IMR-90 (cell line): ENCODE measurements at regions not wholly inside any gene's neighbourhood (a gene's known extent, or its start where the extent isn't known, plus 50 kb on each side); places are given as distances from the start of the nearest gene placed in this dataset.

Source experiments
- ATAC-seq: fragments of 200-7000 bp; cut with Tn5 transposase; 2 replicates; pipeline ENCODE4 v1.9.1; 2020; ENCODE audit warnings: low read depth, mild to moderate bottlenecking, moderate library complexity
- BruUV-seq: library from RNA; stranded (reverse); fragments of 400-500 nt; replicated peaks from 2 replicates; lab custom pipeline; 2021; lab: Mats Ljungman, UMichigan
- CTCF ChIA-PET: fragments of 300-600 bp; formaldehyde crosslinking; extraction: SDS; loops from one replicate; lab custom pipeline; 2021; ENCODE audit warnings: antibody characterized with exemption; lab: Yijun Ruan, JAX
- POLR2A ChIA-PET: fragments of 300-600 bp; sonication (Branson Sonifier 250); formaldehyde crosslinking; loops from one replicate; lab custom pipeline; 2022; ENCODE audit warnings: antibody characterized with exemption; ENCODE audit not compliant: unreplicated experiment; lab: Charles Lee
- DNase-seq: peaks from one replicate; pipeline ENCODE4 v3.0.0; 2013
- H2AFZ ChIP-seq: replicated peaks from 2 replicates; pipeline ENCODE3; 2013; ENCODE audit warnings: low read length, mild to moderate bottlenecking; ENCODE audit not compliant: poor library complexity
- H2AK5ac ChIP-seq: 2 replicates; pipeline ENCODE4 v1.6.1; 2013; ENCODE audit warnings: low read depth, low read length, inconsistent platforms
- H2AK9ac ChIP-seq: replicated peaks from 2 replicates; pipeline ENCODE3; 2013; ENCODE audit warnings: mild to moderate bottlenecking, low read depth, low read length, moderate library complexity; ENCODE audit not compliant: poor library complexity
- H2BK120ac ChIP-seq: 2 replicates; pipeline ENCODE4 v1.6.1; 2013; ENCODE audit warnings: low read depth, low read length, inconsistent platforms
- H2BK15ac ChIP-seq: 3 replicates; pipeline ENCODE4 v1.6.1; 2013; ENCODE audit warnings: low read depth, low read length, inconsistent platforms
- H2BK20ac ChIP-seq: 2 replicates; pipeline ENCODE4 v1.6.1; 2013; ENCODE audit warnings: low read depth, mild to moderate bottlenecking, inconsistent platforms, low read length, moderate library complexity
- H2BK5ac ChIP-seq: 2 replicates; pipeline ENCODE4 v1.6.1; 2013; ENCODE audit warnings: mild to moderate bottlenecking, low read depth, low read length, inconsistent platforms; ENCODE audit not compliant: poor library complexity, severe bottlenecking
- H3K14ac ChIP-seq: replicated peaks from 2 replicates; pipeline ENCODE4 v1.6.1; 2013; ENCODE audit warnings: low read depth, low read length, inconsistent platforms
- H3K18ac ChIP-seq: 2 replicates; pipeline ENCODE4 v1.6.1; 2013; ENCODE audit warnings: low read depth, low read length, control low read depth
- H3K23ac ChIP-seq: 2 replicates; pipeline ENCODE4 v1.6.1; 2013; ENCODE audit warnings: low read depth, low read length, inconsistent platforms
- H3K27ac ChIP-seq: 2 replicates; pipeline ENCODE4 v1.5.1; 2013; ENCODE audit warnings: mild to moderate bottlenecking, control low read depth, low read length; ENCODE audit not compliant: insufficient read depth
- H3K27me3 ChIP-seq: 2 replicates; pipeline ENCODE4 v1.6.1; 2013; ENCODE audit warnings: low read length; ENCODE audit not compliant: control insufficient read depth, insufficient read depth
- H3K36me3 ChIP-seq: 2 replicates; pipeline ENCODE4 v1.6.1; 2013; ENCODE audit warnings: low read length, mixed read lengths; ENCODE audit not compliant: control insufficient read depth, insufficient read depth
- H3K4ac ChIP-seq: 2 replicates; pipeline ENCODE4 v1.6.1; 2013; ENCODE audit warnings: low read depth, low read length, inconsistent platforms
- H3K4me1 ChIP-seq: 2 replicates; pipeline ENCODE4 v1.6.1; 2013; ENCODE audit warnings: low read length, mixed read lengths; ENCODE audit not compliant: control insufficient read depth, insufficient read depth
- H3K4me2 ChIP-seq: 2 replicates; pipeline ENCODE4 v1.6.1; 2013; ENCODE audit warnings: low read depth, mild to moderate bottlenecking, control low read depth, low read length, moderate library complexity
- H3K4me3 ChIP-seq: 2 replicates; pipeline ENCODE4 v1.5.1; 2013; ENCODE audit warnings: low read depth, mild to moderate bottlenecking, control low read depth, low read length, moderate library complexity; ENCODE audit not compliant: insufficient read depth
- H3K56ac ChIP-seq: 2 replicates; pipeline ENCODE4 v1.6.1; 2013; ENCODE audit warnings: low read length, inconsistent platforms; ENCODE audit not compliant: insufficient read depth; ENCODE audit errors: extremely low read depth
- H3K79me1 ChIP-seq, 2 experiments: 2 replicates each; pipeline ENCODE4 v1.6.1; 2013; ENCODE audit warnings: low read length in 2 of 2, inconsistent platforms in 1 of 2, low read depth in 1 of 2
- H3K9ac ChIP-seq: 2 replicates; pipeline ENCODE4 v1.6.1; 2013; ENCODE audit warnings: low read depth, low read length, control low read depth
- H3K9me1 ChIP-seq: 2 replicates; pipeline ENCODE4 v1.6.1; 2013; ENCODE audit warnings: low read length, inconsistent platforms; ENCODE audit not compliant: insufficient read depth
- H3K9me3 ChIP-seq: 2 replicates; pipeline ENCODE4 v1.6.1; 2013; ENCODE audit warnings: low read length; ENCODE audit not compliant: control insufficient read depth, insufficient read depth
- H4K20me1 ChIP-seq: 2 replicates; pipeline ENCODE4 v1.6.1; 2013; ENCODE audit warnings: low read length, inconsistent platforms; ENCODE audit not compliant: insufficient read depth
- H4K5ac ChIP-seq: 2 replicates; pipeline ENCODE4 v1.6.1; 2013; ENCODE audit warnings: mild to moderate bottlenecking, low read depth, low read length, control low read depth
- H4K8ac ChIP-seq, 2 experiments: 2 replicates each; pipeline ENCODE4 v1.6.1; 2013; ENCODE audit warnings: low read depth in 2 of 2, low read length in 2 of 2, control low read depth in 1 of 2, inconsistent platforms in 1 of 2
- H4K91ac ChIP-seq: 2 replicates; pipeline ENCODE4 v1.6.1; 2013; ENCODE audit warnings: low read depth, low read length, inconsistent platforms; ENCODE audit not compliant: insufficient read depth
- BHLHE40 ChIP-seq: fragments of 150-350 bp; IDR thresholded peaks from 2 replicates; pipeline ENCODE4 v1.6.1; 2016; ENCODE audit warnings: mild to moderate bottlenecking, low read depth, low read length
- CEBPB ChIP-seq: IDR thresholded peaks from 2 replicates; pipeline ENCODE4 v1.6.1; 2012; ENCODE audit warnings: low read depth, low read length, improper control_type of control experiment
- CHD1 ChIP-seq: IDR thresholded peaks from 2 replicates; pipeline ENCODE4 v1.6.1; 2012; ENCODE audit warnings: low read depth, low read length, improper control_type of control experiment
- FOS ChIP-seq: fragments of 150-350 bp; IDR thresholded peaks from 2 replicates; pipeline ENCODE4 v1.6.1; 2016; ENCODE audit warnings: low read depth, low read length
- MAFK ChIP-seq: IDR thresholded peaks from 2 replicates; pipeline ENCODE4 v1.6.1; 2012; ENCODE audit warnings: low read depth, low read length, improper control_type of control experiment
- MAZ ChIP-seq: IDR thresholded peaks from 2 replicates; pipeline ENCODE4 v1.6.1; 2012; ENCODE audit warnings: low read depth, mild to moderate bottlenecking, low read length, improper control_type of control experiment, moderate library complexity, borderline replicate concordance
- MXI1 ChIP-seq: IDR thresholded peaks from 2 replicates; pipeline ENCODE4 v1.6.1; 2012; ENCODE audit warnings: low read depth, mild to moderate bottlenecking, low read length, moderate library complexity, borderline replicate concordance
- NFE2L2 ChIP-seq: fragments of 150-350 bp; IDR thresholded peaks from 2 replicates; pipeline ENCODE4 v1.6.1; 2016; ENCODE audit warnings: low read depth, mild to moderate bottlenecking, low read length
- POLR2A ChIP-seq: IDR thresholded peaks from 2 replicates; pipeline ENCODE4 v1.6.1; 2012; ENCODE audit warnings: mild to moderate bottlenecking, low read depth, low read length
- RAD21 ChIP-seq: IDR thresholded peaks from 2 replicates; pipeline ENCODE4 v1.6.1; 2012; ENCODE audit warnings: low read length, improper control_type of control experiment
- RCOR1 ChIP-seq: IDR thresholded peaks from 2 replicates; pipeline ENCODE4 v1.6.1; 2012; ENCODE audit warnings: mild to moderate bottlenecking, low read length, improper control_type of control experiment; ENCODE audit not compliant: insufficient replicate concordance
- RFX5 ChIP-seq: IDR thresholded peaks from 2 replicates; pipeline ENCODE4 v1.8.0; 2012; ENCODE audit warnings: low read depth, mild to moderate bottlenecking, low read length, moderate library complexity
- SMC3 ChIP-seq: fragments of 150-350 bp; IDR thresholded peaks from 2 replicates; pipeline ENCODE4 v1.6.1; 2016; ENCODE audit warnings: low read depth, mild to moderate bottlenecking, antibody characterized with exemption, low read length, moderate library complexity
- dilution Hi-C: fragments of 300-500 bp; cut with HindIII; formaldehyde crosslinking; loops from one replicate; pipeline ENCODE4 v1.14.3; 2018; ENCODE audit warnings: low sequenced_read_pairs; ENCODE audit not compliant: unreplicated experiment
- in situ Hi-C: fragments of 300-500 bp; cut with MboI; formaldehyde crosslinking; loops from 3 replicates; pipeline ENCODE4 v1.14.3; 2019; ENCODE audit warnings: low sequenced_read_pairs, inconsistent platforms, mixed read lengths
- intact Hi-C: fragments of 100-400 bp; cut with micrococcal nuclease; formaldehyde crosslinking; loops from 2 replicates; pipeline ENCODE4 v1.10.0; 2022
- TF ChIP-seq, protein P1 (sequence below): conservative IDR thresholded peaks from 2 replicates; pipeline ENCODE4 v1.5.1; 2012; ENCODE audit warnings: mild to moderate bottlenecking, low read depth, low read length, improper control_type of control experiment
- TF ChIP-seq, protein P2 (sequence below): fragments of 150-350 bp; IDR thresholded peaks from 2 replicates; pipeline ENCODE4 v1.6.1; 2016; ENCODE audit warnings: low read depth, mild to moderate bottlenecking, low read length, moderate library complexity, borderline replicate concordance
- TF ChIP-seq, protein P3 (sequence below): fragments of 150-350 bp; IDR thresholded peaks from 2 replicates; pipeline ENCODE4 v1.6.1; 2017; ENCODE audit warnings: mild to moderate bottlenecking, antibody characterized with exemption, low read length, low read depth

DNA sequence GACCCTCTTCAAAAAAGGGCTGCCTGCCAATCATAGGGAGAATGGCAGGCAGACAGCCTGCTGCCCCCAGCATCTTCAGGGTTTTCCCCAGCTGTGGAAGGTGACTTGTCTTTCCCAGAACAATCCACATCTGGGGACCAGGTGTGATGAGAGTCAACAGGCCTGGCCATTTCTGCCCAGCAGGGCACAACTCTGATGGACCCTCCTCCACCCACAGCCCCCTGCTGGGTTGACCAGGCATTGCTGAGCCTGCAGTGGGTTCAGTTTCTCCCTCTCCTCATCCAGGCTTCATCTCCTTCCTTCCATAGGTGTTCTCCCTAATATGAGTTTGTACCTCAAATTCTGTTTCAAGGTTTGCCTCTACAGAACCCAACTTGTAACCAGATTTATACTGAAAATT, 111.0 kb downstream of the MINAR1 start:
- Histone ChIP-seq H2AFZ (no peak overlapping the region), H3K56ac (no peak overlapping the region), H3K18ac (no peak overlapping the region), H4K91ac (no peak overlapping the region), H3K9ac (no peak overlapping the region), H2BK15ac (no peak overlapping the region), H2AK5ac (no peak overlapping the region), H3K4me2 (no peak overlapping the region), H2BK5ac (no peak overlapping the region), H4K20me1 (no peaks in the 10 kb centered on the region), H3K4me3 (no peak overlapping the region), H3K9me3 (no peaks in the 10 kb centered on the region), H3K23ac (no peak overlapping the region), H3K9me1 (no peaks in the 10 kb centered on the region), H3K4me1 (no peaks in the 10 kb centered on the region), H3K27me3 (no peaks in the 10 kb centered on the region; the same call in none of the 2 replicates), H3K14ac (no peak overlapping the region), H3K79me1 (no peaks in the 10 kb centered on the region), H4K5ac (no peak overlapping the region), H3K36me3 (no peaks in the 10 kb centered on the region), H2BK20ac (no peak overlapping the region), H3K27ac (no peak overlapping the region), H2BK120ac (no peak overlapping the region), H4K8ac (no peak overlapping the region), H2AK9ac (no peak overlapping the region), H3K4ac (no peak overlapping the region)
- dilution Hi-C loops (no loop called here), intact Hi-C loops (no loop called here), in situ Hi-C loops (no loop called here)
- no peak for ATAC-seq
- ChIA-PET POLR2A (no interaction called here), CTCF (no interaction called here)
- BruUV-seq, result no TSS peak
- TF ChIP-seq MAZ (no peak), CHD1 (no peak), NFE2L2 (no peak), RFX5 (no peak), BHLHE40 (no peak), RAD21 (no peak), MAFK (no peak), POLR2A (no peak), FOS (no peak), RCOR1 (no peak), SMC3 (no peak), MXI1 (no peak), CEBPB (no peak)
- TF ChIP-seq, protein P1, sequence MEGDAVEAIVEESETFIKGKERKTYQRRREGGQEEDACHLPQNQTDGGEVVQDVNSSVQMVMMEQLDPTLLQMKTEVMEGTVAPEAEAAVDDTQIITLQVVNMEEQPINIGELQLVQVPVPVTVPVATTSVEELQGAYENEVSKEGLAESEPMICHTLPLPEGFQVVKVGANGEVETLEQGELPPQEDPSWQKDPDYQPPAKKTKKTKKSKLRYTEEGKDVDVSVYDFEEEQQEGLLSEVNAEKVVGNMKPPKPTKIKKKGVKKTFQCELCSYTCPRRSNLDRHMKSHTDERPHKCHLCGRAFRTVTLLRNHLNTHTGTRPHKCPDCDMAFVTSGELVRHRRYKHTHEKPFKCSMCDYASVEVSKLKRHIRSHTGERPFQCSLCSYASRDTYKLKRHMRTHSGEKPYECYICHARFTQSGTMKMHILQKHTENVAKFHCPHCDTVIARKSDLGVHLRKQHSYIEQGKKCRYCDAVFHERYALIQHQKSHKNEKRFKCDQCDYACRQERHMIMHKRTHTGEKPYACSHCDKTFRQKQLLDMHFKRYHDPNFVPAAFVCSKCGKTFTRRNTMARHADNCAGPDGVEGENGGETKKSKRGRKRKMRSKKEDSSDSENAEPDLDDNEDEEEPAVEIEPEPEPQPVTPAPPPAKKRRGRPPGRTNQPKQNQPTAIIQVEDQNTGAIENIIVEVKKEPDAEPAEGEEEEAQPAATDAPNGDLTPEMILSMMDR, result no peak
- TF ChIP-seq, protein P2, sequence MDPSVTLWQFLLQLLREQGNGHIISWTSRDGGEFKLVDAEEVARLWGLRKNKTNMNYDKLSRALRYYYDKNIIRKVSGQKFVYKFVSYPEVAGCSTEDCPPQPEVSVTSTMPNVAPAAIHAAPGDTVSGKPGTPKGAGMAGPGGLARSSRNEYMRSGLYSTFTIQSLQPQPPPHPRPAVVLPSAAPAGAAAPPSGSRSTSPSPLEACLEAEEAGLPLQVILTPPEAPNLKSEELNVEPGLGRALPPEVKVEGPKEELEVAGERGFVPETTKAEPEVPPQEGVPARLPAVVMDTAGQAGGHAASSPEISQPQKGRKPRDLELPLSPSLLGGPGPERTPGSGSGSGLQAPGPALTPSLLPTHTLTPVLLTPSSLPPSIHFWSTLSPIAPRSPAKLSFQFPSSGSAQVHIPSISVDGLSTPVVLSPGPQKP, result no peak
- TF ChIP-seq, protein P3, sequence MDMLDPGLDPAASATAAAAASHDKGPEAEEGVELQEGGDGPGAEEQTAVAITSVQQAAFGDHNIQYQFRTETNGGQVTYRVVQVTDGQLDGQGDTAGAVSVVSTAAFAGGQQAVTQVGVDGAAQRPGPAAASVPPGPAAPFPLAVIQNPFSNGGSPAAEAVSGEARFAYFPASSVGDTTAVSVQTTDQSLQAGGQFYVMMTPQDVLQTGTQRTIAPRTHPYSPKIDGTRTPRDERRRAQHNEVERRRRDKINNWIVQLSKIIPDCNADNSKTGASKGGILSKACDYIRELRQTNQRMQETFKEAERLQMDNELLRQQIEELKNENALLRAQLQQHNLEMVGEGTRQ, result no peak
- DNase-seq, result no peak
